Tongue (tissue), 1 donor: ENCODE measurements at regions not wholly inside any gene's neighbourhood (a gene's known extent, or its start where the extent isn't known, plus 50 kb on each side); places are given as distances from the start of the nearest gene placed in this dataset.

Experiments used
- DNase-seq: peaks from one replicate; pipeline ENCODE4 v3.0.0-alpha.2; 2015

- no peak for DNase-seq
Measured at GRCh38 chr1:30033256-30034104, 689.9 kb downstream of the MATN1 start.

DNA sequence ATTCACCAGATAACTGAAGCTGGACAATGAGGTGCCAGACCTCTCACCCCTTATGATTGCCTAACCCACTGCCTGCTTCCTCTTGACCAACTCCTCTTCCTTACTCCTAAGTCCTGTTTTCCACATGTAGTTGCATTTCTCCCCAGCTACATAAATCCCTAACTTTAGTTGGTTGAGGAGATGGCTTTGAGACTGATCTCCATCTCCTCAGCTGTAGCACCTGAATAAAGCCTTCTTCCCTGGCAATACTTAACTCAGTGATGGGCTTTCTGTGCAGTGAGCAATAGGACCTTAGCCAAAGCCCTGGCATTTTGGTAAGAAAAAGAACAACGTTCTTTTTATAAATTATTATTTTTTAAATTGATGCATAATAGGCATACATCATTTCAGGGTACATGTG lies 691.1 kb downstream of the MATN1 start:
- DNase-seq = no peak

- no peak for DNase-seq
Measured at GRCh38 chr1:30029677-30030076, 693.7 kb downstream of the MATN1 start.

- no peak for DNase-seq
Measured at GRCh38 chr1:30028939-30029338, 694.4 kb downstream of the MATN1 start.

- DNase-seq = no peak
Measured at GRCh38 chr1:30028283-30028682, 695.1 kb downstream of the MATN1 start.

GRCh38 chr1:30027247-30027646 lies 696.1 kb downstream of the MATN1 start:
- no peak for DNase-seq

DNA sequence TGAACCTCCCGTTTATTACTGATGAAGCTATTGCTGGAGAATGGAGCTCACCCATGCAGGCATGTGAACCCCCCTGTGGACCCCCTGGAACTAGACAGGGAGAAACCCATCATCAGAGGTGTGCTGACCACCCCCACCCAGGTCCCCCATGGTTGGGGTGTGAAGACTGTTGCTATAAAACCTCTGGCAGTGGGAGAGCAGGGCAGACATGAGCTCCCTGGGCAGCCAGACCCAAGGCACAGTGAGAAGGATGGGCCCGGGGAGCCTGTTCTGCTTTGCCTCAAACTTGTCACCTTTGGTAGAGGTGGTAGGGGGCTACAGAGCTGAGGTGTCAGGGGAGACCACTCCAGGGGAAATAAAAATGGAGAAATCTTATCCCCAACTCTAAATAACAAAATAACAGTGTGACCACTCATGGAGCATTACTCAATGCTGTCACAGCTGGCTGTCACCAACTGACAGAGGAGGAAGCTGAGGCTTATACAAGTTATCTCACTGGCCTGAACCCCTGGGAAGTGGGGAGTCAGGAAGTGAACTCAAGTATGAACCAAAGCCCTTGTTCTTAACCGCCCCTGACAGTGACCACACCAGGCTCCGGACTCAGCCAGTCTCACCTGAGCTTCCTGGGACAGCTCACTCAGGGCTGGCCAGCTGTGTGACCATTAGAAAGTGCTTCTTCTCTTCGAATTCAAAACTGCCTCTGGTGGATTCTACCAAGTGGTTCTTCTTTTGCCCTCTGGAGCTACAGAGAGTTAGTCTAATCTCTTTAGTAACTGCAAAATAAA lies 698.8 kb downstream of the MATN1 start:
- no peak for DNase-seq

DNA sequence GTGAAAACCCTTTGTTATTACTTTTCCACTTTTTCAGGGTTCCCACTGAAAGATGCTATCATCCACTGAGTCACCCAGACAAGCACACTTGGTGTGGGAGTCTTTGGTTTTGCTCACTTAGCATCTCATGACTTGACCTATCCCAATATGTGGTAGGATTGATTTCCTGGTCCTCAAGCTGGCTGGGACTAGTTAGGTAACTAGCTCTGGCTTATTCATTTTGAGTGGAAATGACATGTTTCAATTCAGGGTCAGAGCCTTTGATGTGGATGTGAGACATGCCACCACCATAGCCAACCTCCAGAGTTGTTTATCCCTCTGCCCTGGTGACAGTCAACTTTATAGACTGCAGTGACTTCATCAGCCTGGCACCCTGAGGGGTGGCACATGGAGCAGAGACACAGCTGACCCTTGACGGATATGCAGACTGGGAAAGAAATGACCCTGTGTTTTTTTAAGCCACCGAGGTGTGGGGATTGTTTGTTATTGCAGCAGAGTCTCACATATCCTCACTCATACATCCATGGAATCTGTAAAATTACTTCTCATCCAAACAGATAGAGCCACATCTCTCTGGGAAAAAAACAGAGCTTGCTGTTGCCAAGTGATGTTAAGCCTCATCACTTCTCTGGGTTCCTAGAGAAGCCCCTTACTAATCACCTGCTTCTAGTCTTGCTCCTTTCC lies 699.9 kb downstream of the MATN1 start:
- DNase-seq = no peak

GRCh38 chr1:30014031-30014430 lies 709.4 kb downstream of the MATN1 start:
- peak; percentile 39 for DNase-seq

DNA sequence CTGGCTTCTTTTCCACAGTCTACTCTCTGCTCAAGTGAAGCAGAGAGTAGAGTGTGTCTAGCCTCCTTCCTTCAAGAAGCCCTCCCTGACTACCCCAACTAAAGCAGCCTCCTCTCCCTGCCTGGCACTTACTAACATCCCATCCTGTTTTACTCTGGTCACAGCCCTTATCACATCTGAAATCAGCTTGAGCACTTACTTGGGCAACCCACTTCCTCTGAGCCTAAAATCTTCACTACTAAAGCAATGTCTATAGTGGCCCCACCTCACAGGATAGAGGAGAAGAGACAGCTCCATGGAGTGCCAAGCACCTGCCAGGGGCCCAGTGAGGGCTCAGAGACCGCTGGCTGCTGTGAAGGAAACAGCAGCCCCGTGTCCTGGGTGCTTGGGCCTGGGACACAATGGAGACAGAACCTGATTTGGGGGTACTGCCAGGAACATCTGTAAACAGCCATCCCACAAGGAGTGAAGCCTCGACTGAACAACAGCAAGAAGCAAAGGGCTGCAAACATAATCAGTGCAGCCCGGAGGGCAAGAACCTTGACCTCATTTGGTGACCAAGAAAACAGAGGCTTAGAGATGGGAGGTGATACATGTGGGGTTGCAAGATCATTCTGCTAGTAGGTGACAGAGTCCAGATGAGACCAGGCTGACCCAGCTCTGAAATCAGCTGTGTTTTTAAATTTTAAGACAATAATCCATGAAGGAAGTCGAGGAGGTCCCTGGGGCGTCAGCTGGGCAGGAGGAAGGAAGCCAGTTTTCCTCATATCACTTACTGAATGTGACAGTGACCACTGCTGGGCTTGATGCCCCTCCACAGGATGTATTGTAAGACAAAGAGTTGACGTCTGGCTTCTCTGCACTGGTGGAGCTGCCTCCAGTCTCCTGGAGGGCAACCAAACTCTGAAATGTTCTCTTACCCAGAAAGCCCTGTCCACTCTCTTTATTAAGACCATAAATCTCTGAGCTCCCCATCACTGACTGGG lies 710.6 kb downstream of the MATN1 start:
- no peak for DNase-seq

GRCh38 chr1:30011970-30012369 lies 711.4 kb downstream of the MATN1 start:
- DNase-seq = no peak

GRCh38 chr1:30010506-30011106 lies 712.8 kb downstream of the MATN1 start:
- DNase-seq = no peak

GRCh38 chr1:30009720-30010119 lies 713.7 kb downstream of the MATN1 start:
- no peak for DNase-seq

GRCh38 chr1:30008998-30009657 lies 714.3 kb downstream of the MATN1 start:
- DNase-seq = no peak

DNA sequence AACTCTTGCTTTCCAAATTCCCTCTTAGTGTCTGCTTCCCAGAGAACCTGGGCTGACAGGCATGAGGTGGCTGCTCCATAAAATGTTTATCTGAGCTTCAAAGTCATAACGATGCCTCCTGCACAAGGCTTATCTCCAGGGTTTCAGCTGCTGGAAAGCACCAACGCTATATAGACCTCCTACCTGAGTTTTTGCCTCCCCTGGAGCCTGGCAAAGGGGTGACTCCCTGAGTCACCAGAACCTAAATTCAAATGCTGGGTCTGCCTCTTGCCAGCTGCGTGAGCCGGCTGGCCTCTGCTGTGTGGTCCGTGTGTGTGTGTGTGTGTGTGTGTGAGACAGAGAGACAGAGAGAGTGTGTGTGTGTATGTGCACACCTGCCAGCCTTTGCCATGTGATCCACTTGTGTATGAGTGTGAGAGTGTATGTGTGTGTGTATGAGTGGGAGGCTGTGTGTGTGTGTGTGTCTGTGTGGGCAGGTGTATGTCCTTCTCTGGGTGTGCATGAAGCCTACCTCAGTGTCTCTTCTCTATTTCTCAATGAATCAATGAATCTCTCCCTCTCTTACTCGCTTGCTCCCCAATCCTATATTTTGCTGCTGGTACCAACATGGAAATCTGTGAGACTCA lies 714.9 kb downstream of the MATN1 start:
- DNase-seq = no peak

DNA sequence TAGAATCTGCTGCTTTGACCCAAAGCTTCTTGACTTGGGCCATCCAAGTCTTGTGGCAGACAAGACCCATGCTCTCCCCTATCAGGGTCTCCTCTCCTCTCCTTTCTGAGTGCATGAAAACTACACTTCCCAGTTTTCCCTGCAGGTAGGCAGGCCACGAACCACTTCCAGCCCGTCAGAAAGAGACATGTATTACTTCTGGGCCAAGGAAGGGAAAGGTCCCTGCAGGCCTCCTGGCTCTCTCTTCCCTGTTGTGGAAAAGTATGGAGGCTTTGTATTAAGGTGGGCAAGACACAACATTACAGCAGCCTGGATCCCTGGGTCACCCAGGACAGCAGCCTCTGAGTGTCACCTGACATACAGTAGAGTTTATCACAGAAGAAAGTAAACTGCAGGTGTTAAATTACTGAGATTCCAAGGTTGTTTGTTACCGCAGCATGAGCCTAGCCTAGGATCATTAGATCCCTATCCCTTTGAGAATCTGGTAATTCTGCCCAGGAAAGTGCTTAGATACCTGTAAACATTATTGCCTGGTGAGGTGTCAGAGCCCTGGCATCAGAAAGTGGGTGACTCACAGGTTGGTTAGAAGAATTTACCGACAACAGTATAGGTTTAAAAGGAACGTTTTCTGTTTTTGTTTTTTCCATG lies 717.3 kb downstream of the MATN1 start:
- no peak for DNase-seq

DNA sequence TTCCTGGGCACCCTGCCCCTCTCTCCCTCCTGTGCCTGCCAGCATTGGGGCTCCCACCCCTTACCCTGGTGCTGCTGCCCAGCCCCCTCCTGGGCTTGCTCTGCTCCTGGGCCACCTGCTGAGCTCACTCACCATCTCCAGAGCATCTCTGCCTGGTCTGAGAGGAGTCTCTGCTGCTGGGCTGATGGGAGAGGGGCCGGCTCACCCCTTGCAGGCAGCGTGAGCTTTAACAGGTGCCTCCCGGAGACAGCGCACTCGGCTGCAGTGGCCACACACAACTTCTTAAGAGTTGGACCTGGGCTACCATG lies 721.7 kb downstream of the MATN1 start:
- DNase-seq = no peak

- no peak for DNase-seq
Measured at GRCh38 chr1:30001011-30001731, 722.2 kb downstream of the MATN1 start.

DNA sequence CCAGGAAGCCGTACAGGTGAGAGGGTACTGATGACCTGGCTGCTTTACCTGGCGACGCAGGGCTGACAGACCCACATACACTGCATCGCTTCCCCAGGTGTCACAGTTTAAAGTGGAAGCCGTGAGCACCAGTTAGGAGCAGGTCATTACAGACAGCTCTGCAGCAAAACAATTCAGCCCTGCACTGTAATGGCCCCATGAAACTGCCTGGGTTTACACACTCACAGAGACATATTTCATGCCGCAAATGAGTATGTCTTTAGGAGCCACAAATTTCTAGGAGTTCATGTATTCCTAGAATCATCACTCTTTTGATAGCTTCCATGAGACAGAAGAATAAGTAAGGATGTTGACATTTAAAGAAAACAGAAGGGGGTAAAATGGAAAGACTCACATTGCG lies 723.1 kb downstream of the MATN1 start:
- no peak for DNase-seq
